CD4-positive, alpha-beta T cell (primary cell): ENCODE measurements at regions not wholly inside any gene's neighbourhood (a gene's known extent, or its start where the extent isn't known, plus 50 kb on each side); places are given as distances from the start of the nearest gene placed in this dataset.

Experiments used
- ATAC-seq: fragments of 200-7000 bp; cut with Tn5 transposase; one replicate; pipeline ENCODE4 v1.10.0; 2022; ENCODE audit warnings: mild to moderate bottlenecking; ENCODE audit not compliant: poor library complexity
- CTCF ChIA-PET: fragments of 350-600 bp; sonication (Branson Sonifier 250); formaldehyde crosslinking; loops from one replicate; lab custom pipeline; 2021; ENCODE audit warnings: antibody characterized with exemption, inconsistent platforms; lab: Charles Lee
- POLR2A ChIA-PET: fragments of 350-600 bp; sonication (Branson Sonifier 250); formaldehyde crosslinking; loops from one replicate; lab custom pipeline; 2021; ENCODE audit warnings: antibody characterized with exemption, inconsistent platforms; lab: Charles Lee
- DNase-seq, 14 experiments: peaks; one replicate each; pipeline ENCODE4 v3.0.0-alpha.2; 2013 to 2020; ENCODE audit warnings: mixed read lengths in 2 of 14
- H3K27ac ChIP-seq, 2 donors: one replicate each; pipeline versions ENCODE4 v1.5.1 to v1.7.0; 2013; ENCODE audit warnings: low read length in 2 of 2, low read depth in 1 of 2, mild to moderate bottlenecking in 1 of 2
- H3K27me3 ChIP-seq, 2 experiments: 1 replicate in 1 of 2; 2 replicates in 1 of 2; pipeline versions ENCODE4 v1.6.1 to v1.7.0; 2013; ENCODE audit warnings: low read length in 2 of 2, control low read depth in 1 of 2, mild to moderate bottlenecking in 1 of 2, moderate library complexity in 1 of 2; ENCODE audit not compliant: insufficient read depth in 2 of 2, control insufficient read depth in 1 of 2
- H3K36me3 ChIP-seq: one replicate; pipeline ENCODE4 v1.6.1; 2013; ENCODE audit warnings: low read length, control low read depth; ENCODE audit not compliant: insufficient read depth
- H3K4me1 ChIP-seq: one replicate; pipeline ENCODE4 v1.6.1; 2013; ENCODE audit warnings: low read length, control low read depth; ENCODE audit not compliant: insufficient read depth
- H3K4me3 ChIP-seq: one replicate; pipeline ENCODE4 v1.5.1; 2013; ENCODE audit warnings: mild to moderate bottlenecking, low read length, moderate library complexity
- H3K9me3 ChIP-seq, 2 experiments: 1 replicate in 1 of 2; 2 replicates in 1 of 2; pipeline versions ENCODE4 v1.6.1 to v1.7.0; 2013; ENCODE audit warnings: low read length in 2 of 2, mild to moderate bottlenecking in 2 of 2, control low read depth in 1 of 2, moderate library complexity in 1 of 2; ENCODE audit not compliant: control insufficient read depth in 1 of 2, insufficient read depth in 1 of 2
- H3K27ac Mint-ChIP-seq: one replicate; pipeline ENCODE4 v1.8.0; 2020; ENCODE audit warnings: mixed read lengths
- H3K27me3 Mint-ChIP-seq: one replicate; pipeline ENCODE4 v1.8.0; 2021; ENCODE audit warnings: mixed read lengths
- H3K36me3 Mint-ChIP-seq: one replicate; pipeline ENCODE4 v1.8.0; 2021; ENCODE audit warnings: low read depth, mixed read lengths
- H3K4me1 Mint-ChIP-seq: one replicate; pipeline ENCODE4 v1.8.0; 2021; ENCODE audit warnings: low read depth, mixed read lengths
- H3K4me3 Mint-ChIP-seq: one replicate; pipeline ENCODE4 v1.8.0; 2020; ENCODE audit warnings: mild to moderate bottlenecking, mixed read lengths
- H3K9me3 Mint-ChIP-seq: one replicate; pipeline ENCODE4 v1.8.0; 2020; ENCODE audit warnings: mixed read lengths
- intact Hi-C, 2 experiments: fragments of 100-400 bp; cut with DNase I in 1 of 2; cut with micrococcal nuclease in 1 of 2; formaldehyde crosslinking; loops; one replicate each; pipeline versions ENCODE4 v1.15.1 to v1.9.0; 2023 to 2025; cut with DNase I, micrococcal nuclease
- TF ChIP-seq, protein P1 (sequence below): fragments of 200-600 bp; IDR thresholded peaks from one replicate; pipeline ENCODE4 v1.8.0; 2022; ENCODE audit warnings: antibody characterized with exemption, mild to moderate bottlenecking

DNA sequence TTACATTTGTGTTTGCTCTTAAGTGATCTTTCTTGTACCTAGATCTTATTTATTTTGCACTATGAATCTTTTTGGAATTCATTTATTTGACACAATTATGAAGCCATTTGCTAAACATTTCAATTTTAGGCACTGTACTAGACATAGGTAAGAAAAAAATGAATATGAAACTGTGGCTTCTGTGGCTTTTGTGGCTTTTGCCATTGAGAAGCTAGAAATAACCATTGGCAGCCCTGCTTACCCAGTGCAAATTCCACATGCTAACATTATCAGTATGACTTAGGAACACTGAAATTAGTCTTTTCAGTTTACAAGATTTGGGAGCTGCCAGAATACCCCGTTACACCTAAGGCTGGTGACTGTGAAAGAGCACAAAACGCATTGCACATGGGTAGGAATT is 60.1 kb downstream of the FSCB start:
- H3K27me3 ChIP-seq, result no peaks in the 10 kb centered on the region
- ATAC-seq (no peak), DNase-seq (no peak)
- intact Hi-C loops, result no loop called here
- POLR2A ChIA-PET, result no interaction called here
- peaks cover 8% of the 10 kb centered on the region for H3K9me3 Mint-ChIP-seq
- H3K4me1 ChIP-seq, result no peaks in the 10 kb centered on the region
- no peaks in the 10 kb centered on the region for H3K36me3 ChIP-seq
- no peak overlapping the region for H3K4me3 ChIP-seq
- H3K27ac ChIP-seq, result no peak overlapping the region
- H3K27me3 Mint-ChIP-seq, result no peaks in the 10 kb centered on the region
- CTCF ChIA-PET, result no interaction called here
- TF ChIP-seq, protein P1, sequence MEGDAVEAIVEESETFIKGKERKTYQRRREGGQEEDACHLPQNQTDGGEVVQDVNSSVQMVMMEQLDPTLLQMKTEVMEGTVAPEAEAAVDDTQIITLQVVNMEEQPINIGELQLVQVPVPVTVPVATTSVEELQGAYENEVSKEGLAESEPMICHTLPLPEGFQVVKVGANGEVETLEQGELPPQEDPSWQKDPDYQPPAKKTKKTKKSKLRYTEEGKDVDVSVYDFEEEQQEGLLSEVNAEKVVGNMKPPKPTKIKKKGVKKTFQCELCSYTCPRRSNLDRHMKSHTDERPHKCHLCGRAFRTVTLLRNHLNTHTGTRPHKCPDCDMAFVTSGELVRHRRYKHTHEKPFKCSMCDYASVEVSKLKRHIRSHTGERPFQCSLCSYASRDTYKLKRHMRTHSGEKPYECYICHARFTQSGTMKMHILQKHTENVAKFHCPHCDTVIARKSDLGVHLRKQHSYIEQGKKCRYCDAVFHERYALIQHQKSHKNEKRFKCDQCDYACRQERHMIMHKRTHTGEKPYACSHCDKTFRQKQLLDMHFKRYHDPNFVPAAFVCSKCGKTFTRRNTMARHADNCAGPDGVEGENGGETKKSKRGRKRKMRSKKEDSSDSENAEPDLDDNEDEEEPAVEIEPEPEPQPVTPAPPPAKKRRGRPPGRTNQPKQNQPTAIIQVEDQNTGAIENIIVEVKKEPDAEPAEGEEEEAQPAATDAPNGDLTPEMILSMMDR, result no peak
- no peak overlapping the region for H3K27ac Mint-ChIP-seq
- H3K4me1 Mint-ChIP-seq, result no peaks in the 10 kb centered on the region
- peaks cover 0 to 8% of the 10 kb centered on the region in 2 experiments for H3K9me3 ChIP-seq
- no peaks in the 10 kb centered on the region for H3K36me3 Mint-ChIP-seq
- no peak overlapping the region for H3K4me3 Mint-ChIP-seq

DNA sequence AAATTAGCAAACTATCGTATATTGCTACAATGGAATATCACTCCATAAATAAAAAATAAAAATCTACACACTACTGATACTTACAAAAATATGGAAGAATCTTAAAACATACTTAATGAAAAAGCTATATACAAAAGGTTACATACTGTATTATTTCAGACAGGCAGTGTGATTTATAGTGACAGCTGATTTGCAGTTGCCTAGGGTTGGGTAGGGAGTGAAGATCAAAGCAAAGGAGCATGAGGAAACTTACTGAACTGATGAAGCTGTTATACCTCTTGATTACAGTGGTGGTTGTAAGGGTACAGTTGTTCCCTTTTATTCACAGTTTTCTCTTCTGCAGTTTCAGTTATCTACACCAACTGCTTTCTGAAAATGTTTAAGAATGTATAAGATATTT is 62.6 kb downstream of the FSCB start:
- Mint-ChIP-seq H3K36me3 (no peaks in the 10 kb centered on the region), H3K4me1 (no peaks in the 10 kb centered on the region), H3K9me3 (peaks cover 3% of the 10 kb centered on the region), H3K4me3 (no peak overlapping the region), H3K27ac (no peak overlapping the region), H3K27me3 (no peaks in the 10 kb centered on the region)
- DNase-seq (no peak), ATAC-seq (no peak)
- Histone ChIP-seq H3K4me1 (no peaks in the 10 kb centered on the region), H3K27me3 (no peaks in the 10 kb centered on the region), H3K9me3 (peaks cover 0 to 8% of the 10 kb centered on the region in 2 experiments), H3K27ac (no peak overlapping the region), H3K4me3 (no peak overlapping the region), H3K36me3 (no peaks in the 10 kb centered on the region)
- TF ChIP-seq, protein P1, result no peak
- intact Hi-C loops, result no loop called here
- CTCF ChIA-PET, result no interaction called here
- POLR2A ChIA-PET, result no interaction called here

GRCh38 chr14:44438936-44439335 is 68.1 kb downstream of the FSCB start:
- no peaks in the 10 kb centered on the region for H3K36me3 ChIP-seq
- H3K4me3 Mint-ChIP-seq, result no peak overlapping the region
- no peaks in the 10 kb centered on the region for H3K36me3 Mint-ChIP-seq
- no peak overlapping the region for H3K27ac ChIP-seq
- intact Hi-C loops, result no loop called here
- H3K4me1 ChIP-seq, result no peaks in the 10 kb centered on the region
- peaks cover 3% of the 10 kb centered on the region for H3K9me3 Mint-ChIP-seq
- ChIA-PET POLR2A (no interaction called here), CTCF (no interaction called here)
- no peaks in the 10 kb centered on the region for H3K27me3 ChIP-seq
- no peaks in the 10 kb centered on the region for H3K27me3 Mint-ChIP-seq
- no peaks in the 10 kb centered on the region for H3K4me1 Mint-ChIP-seq
- H3K9me3 ChIP-seq, result peaks cover 0 to 1% of the 10 kb centered on the region in 2 experiments
- no peak overlapping the region for H3K4me3 ChIP-seq
- no peak for DNase-seq
- no peak for ATAC-seq
- no peak overlapping the region for H3K27ac Mint-ChIP-seq
- TF ChIP-seq, protein P1, result no peak
